ENCODE measurements at regions not wholly inside any gene's neighbourhood (a gene's known extent, or its start where the extent isn't known, plus 50 kb on each side); places are given as distances from the start of the nearest gene placed in this dataset.
A peak's percentile ranks its signal among the peaks of the same experiment; 100 is the strongest.

- Histone ChIP-seq H3K27ac (ENCODE audit: low read depth in 1 of 2, low read length in 1 of 2) (peak overlapping the region; percentile 68 to 89), H3K9me3 (ENCODE audit: control insufficient read depth in 4 of 4, insufficient read depth in 3 of 4, low read length in 3 of 4) (no peaks in the 10 kb centered on the region), H3K27me3 (ENCODE audit: control insufficient read depth in 3 of 3, insufficient read depth in 3 of 3, low read length in 2 of 3) (no peaks in the 10 kb centered on the region), H3K4me1 (ENCODE audit: control insufficient read depth in 5 of 5, insufficient read depth in 5 of 5, low read length in 5 of 5) (peaks cover 2 to 57% (median 12%) of the 10 kb centered on the region in 5 donors), H3K4me3 (no peak overlapping the region), H3K9ac (ENCODE audit: insufficient read depth in 1 of 2, low read length in 2 of 2) (no peak overlapping the region), H3K36me3 (ENCODE audit: control insufficient read depth in 4 of 4, insufficient read depth in 4 of 4, low read length in 4 of 4) (no peaks in the 10 kb centered on the region)
- 35 to 59% methylated on average over 8 of the region's 8 CpGs for WGBS, 2 donors
- ATAC-seq (ENCODE audit: insufficient read depth, low FRiP score) (peak; percentile 59), DNase-seq (peak; percentile 65 to 83 (median 81))
- no peak for TF ChIP-seq CTCF (IDR thresholded peaks at IDR 0.05; ENCODE audit: control extremely low read depth, extremely low read depth)
Observed at GRCh38 chr9:107732781-107733522, 243.4 kb upstream of the KLF4 start.

- H3K36me3 ChIP-seq (ENCODE audit: control insufficient read depth in 4 of 4, insufficient read depth in 4 of 4, low read length in 4 of 4), result no peaks in the 10 kb centered on the region
- DNase-seq (no peak), ATAC-seq (ENCODE audit: insufficient read depth, low FRiP score) (no peak)
- no peak overlapping the region for H3K27ac ChIP-seq (ENCODE audit: low read depth in 1 of 2, low read length in 1 of 2)
- H3K9ac ChIP-seq (ENCODE audit: insufficient read depth in 1 of 2, low read length in 2 of 2), result no peak overlapping the region
- TF ChIP-seq CTCF (IDR thresholded peaks at IDR 0.05; ENCODE audit: control extremely low read depth, extremely low read depth), result no peak
- no peak overlapping the region for H3K4me3 ChIP-seq
- no peaks in the 10 kb centered on the region for H3K27me3 ChIP-seq (ENCODE audit: control insufficient read depth in 3 of 3, insufficient read depth in 3 of 3, low read length in 2 of 3)
- 88 to 96% methylated on average over 6 of the region's 6 CpGs for WGBS, 2 donors
- H3K9me3 ChIP-seq (ENCODE audit: control insufficient read depth in 4 of 4, insufficient read depth in 3 of 4, low read length in 3 of 4), result no peaks in the 10 kb centered on the region
- H3K4me1 ChIP-seq (ENCODE audit: control insufficient read depth in 5 of 5, insufficient read depth in 5 of 5, low read length in 5 of 5), result peaks cover 2 to 43% (median 12%) of the 10 kb centered on the region in 5 donors
Observed at GRCh38 chr9:107731115-107731762, 241.7 kb upstream of the KLF4 start.

GRCh38 chr9:107730666-107731065 is 241.1 kb upstream of the KLF4 start:
- Histone ChIP-seq H3K36me3 (ENCODE audit: control insufficient read depth in 4 of 4, insufficient read depth in 4 of 4, low read length in 4 of 4) (no peaks in the 10 kb centered on the region), H3K27ac (ENCODE audit: low read depth in 1 of 2, low read length in 1 of 2) (no peak overlapping the region), H3K4me1 (ENCODE audit: control insufficient read depth in 5 of 5, insufficient read depth in 5 of 5, low read length in 5 of 5) (peaks cover 2 to 37% (median 12%) of the 10 kb centered on the region in 5 donors), H3K9ac (ENCODE audit: insufficient read depth in 1 of 2, low read length in 2 of 2) (no peak overlapping the region), H3K4me3 (no peak overlapping the region), H3K9me3 (ENCODE audit: control insufficient read depth in 4 of 4, insufficient read depth in 3 of 4, low read length in 3 of 4) (no peaks in the 10 kb centered on the region), H3K27me3 (ENCODE audit: control insufficient read depth in 3 of 3, insufficient read depth in 3 of 3, low read length in 2 of 3) (no peaks in the 10 kb centered on the region)
- ATAC-seq (ENCODE audit: insufficient read depth, low FRiP score) (no peak), DNase-seq (no peak)
- TF ChIP-seq CTCF (IDR thresholded peaks at IDR 0.05; ENCODE audit: control extremely low read depth, extremely low read depth), result no peak
- 92 to 100% methylated on average over 1 of the region's 1 CpG for WGBS, 2 donors
